ENCODE measurements at regions not wholly inside any gene's neighbourhood (a gene's known extent, or its start where the extent isn't known, plus 50 kb on each side); places are given as distances from the start of the nearest gene placed in this dataset.

- Histone ChIP-seq H3K4me2 (no peak overlapping the region; the same call in 2 of the 3 replicates), H3K27ac (peak overlapping the region; percentile 27 to 48; a peak in 1 of 6 replicates), H3K4me3 (no peak overlapping the region), H3K9me3 (no peaks in the 10 kb centered on the region), H3K4me1 (peaks cover 4% of the 10 kb centered on the region; the same call in 1 of the 3 replicates)
- TF ChIP-seq POLR2AphosphoS2 (conservative IDR thresholded peaks at IDR 0.05; ENCODE audit: low read length) (no peak), POLR2A (IDR thresholded peaks at IDR 0.05; ENCODE audit: low read length) (no peak), HEYL (CRISPR knock-in tag; IDR thresholded peaks at IDR 0.05) (no peak), FOSL2 (IDR thresholded peaks at IDR 0.05) (no peak), FOSL2 (CRISPR knock-in tag; IDR thresholded peaks at IDR 0.05) (no peak), HOXA7 (CRISPR knock-in tag; IDR thresholded peaks at IDR 0.05) (no peak), REST (IDR thresholded peaks at IDR 0.05) (no peak), USF2 (IDR thresholded peaks at IDR 0.05) (no peak), HOXB13 (CRISPR knock-in tag; IDR thresholded peaks at IDR 0.05; ENCODE audit: low read depth) (no peak), PBX3 (IDR thresholded peaks at IDR 0.05) (no peak), RARB (CRISPR knock-in tag; IDR thresholded peaks at IDR 0.05) (no peak), CHD2 (IDR thresholded peaks at IDR 0.05; ENCODE audit: low read length, partially characterized antibody) (no peak), BHLHE40 (IDR thresholded peaks at IDR 0.05; ENCODE audit: low read depth, low read length) (no peak), HDAC2 (IDR thresholded peaks at IDR 0.05) (no peak), CEBPB (IDR thresholded peaks at IDR 0.05) (no peak), EHMT2 (IDR thresholded peaks at IDR 0.05; ENCODE audit: low read depth) (no peak), HOXB5 (CRISPR knock-in tag; IDR thresholded peaks at IDR 0.05) (no peak), BCL3 (IDR thresholded peaks at IDR 0.05) (no peak)
- WGBS (ENCODE audit: missing lambda C conversion rate): 49% methylated on average over 6 of the region's 6 CpGs
- ChIA-PET CTCF (no interaction called here), POLR2A (no interaction called here)
- ATAC-seq: peak in 1 of 2 experiments; percentile 52; a peak in 3 of 6 replicates
- DNase-seq (ENCODE audit: low read depth in 1 of 2, low spot score in 1 of 2): peak in 1 of 2 experiments; percentile 7
- FAIRE-seq: no peak
Measured at GRCh38 chr14:61641914-61642613, 53.2 kb upstream of the HIF1A start.

GRCh38 chr14:61642614-61642982, 52.7 kb upstream of the HIF1A start:
- WGBS (ENCODE audit: missing lambda C conversion rate): 79% methylated on average over 4 of the region's 4 CpGs
- H3K4me3 ChIP-seq: no peak overlapping the region
- peaks cover 4% of the 10 kb centered on the region; the same call in 1 of the 3 replicates for H3K4me1 ChIP-seq
- FAIRE-seq (no peak), DNase-seq (ENCODE audit: low read depth in 1 of 2, low spot score in 1 of 2) (no peak), ATAC-seq (no peak)
- H3K9me3 ChIP-seq: no peaks in the 10 kb centered on the region
- TF ChIP-seq PBX3 (IDR thresholded peaks at IDR 0.05) (no peak), EHF (CRISPR knock-in tag; IDR thresholded peaks at IDR 0.05) (no peak), E2F6 (IDR thresholded peaks at IDR 0.05; ENCODE audit: borderline replicate concordance, low read depth) (no peak), JUN (IDR thresholded peaks at IDR 0.05) (no peak)
- CTCF ChIA-PET: no interaction called here
- peak overlapping the region in 1 of 2 experiments; percentile 48; a peak in 1 of 6 replicates for H3K27ac ChIP-seq
- no peak overlapping the region; the same call in 2 of the 3 replicates for H3K4me2 ChIP-seq
- POLR2A ChIA-PET: no interaction called here

All from A549 (cell line).